NCI-H1105 treated with DMSO at 0.1 percent for 48 hours (cell line): ENCODE measurements at regions not wholly inside any gene's neighbourhood (a gene's known extent, or its start where the extent isn't known, plus 50 kb on each side); places are given as distances from the start of the nearest gene placed in this dataset.
"Not testable (repeated sequence)": the region's sequence is repeated elsewhere in the genome, so short reads cannot be mapped to it uniquely, and the experiment has no call there.

ENCODE experiments used
- DNase-seq: peaks from one replicate; lab custom pipeline; 2025; lab: John Stamatoyannopoulos, UW

DNA sequence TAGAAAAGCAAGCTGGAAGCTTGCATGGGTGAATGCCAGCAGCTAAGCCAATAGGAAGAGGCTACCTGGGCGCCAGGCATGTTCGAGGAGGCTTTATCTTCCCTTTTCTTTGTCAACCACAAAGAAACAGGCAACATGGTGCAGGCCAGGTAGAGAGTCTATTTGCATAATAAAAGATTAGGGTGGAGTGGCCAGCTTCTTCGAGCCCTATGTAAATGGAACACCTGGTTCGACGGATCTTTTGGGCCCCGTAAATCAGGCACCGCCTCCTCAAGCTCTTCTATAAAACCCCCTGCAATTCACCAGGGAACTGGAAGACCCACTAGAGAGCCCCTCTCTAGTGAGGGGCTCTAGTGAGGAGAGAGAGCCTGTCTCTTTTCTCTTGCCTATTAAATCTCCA, 1106.2 kb upstream of the CELF2 start:
- no peak for DNase-seq

DNA sequence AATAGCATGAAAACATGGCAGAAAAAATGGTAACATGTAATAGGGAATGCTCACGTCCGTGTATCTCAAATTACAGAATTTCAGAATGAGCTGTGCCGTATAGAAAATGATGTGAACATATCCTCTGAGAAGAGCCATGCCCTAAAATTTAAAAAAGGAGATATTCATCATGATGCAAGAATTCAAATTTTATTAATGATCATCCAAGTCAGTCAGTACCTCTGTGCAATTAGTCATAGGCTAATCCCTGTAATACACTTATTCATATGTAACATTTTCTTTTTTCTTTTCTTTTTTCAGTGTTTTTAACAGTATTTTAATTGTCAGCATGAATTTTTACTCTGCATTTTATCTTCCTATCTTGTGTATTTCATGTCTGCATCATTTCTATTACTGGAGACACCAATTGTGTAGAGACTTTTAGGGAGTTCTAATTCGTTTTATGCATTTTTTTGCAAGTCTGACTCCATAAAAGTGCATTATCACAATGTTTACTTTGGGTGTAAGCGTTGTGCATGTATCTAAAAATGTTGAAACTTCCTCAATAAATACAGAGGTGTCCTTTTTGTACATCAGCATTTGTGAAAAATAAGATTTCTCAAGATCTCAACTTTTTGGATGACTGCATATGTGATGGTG, 1103.7 kb upstream of the CELF2 start:
- DNase-seq = no peak

DNA sequence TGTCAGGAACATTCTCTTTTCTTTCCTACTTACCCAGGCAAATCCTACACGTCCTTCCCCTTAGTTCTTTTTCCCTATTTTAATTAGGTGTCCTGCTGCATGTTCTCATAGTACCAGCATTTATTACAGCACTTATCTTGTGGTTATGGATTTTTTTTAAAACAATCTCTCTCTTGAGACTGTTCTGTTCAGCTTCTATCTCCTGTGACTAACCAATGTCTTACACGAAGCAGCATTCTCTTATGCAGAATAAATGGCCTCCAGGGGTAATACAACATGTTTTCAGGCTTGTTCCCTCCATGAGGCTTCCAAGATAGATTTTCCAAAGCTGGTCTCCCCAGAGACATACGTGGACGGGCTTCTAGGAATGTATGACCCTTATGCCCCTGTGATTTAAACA, 1096.1 kb upstream of the CELF2 start:
- no peak for DNase-seq

DNA sequence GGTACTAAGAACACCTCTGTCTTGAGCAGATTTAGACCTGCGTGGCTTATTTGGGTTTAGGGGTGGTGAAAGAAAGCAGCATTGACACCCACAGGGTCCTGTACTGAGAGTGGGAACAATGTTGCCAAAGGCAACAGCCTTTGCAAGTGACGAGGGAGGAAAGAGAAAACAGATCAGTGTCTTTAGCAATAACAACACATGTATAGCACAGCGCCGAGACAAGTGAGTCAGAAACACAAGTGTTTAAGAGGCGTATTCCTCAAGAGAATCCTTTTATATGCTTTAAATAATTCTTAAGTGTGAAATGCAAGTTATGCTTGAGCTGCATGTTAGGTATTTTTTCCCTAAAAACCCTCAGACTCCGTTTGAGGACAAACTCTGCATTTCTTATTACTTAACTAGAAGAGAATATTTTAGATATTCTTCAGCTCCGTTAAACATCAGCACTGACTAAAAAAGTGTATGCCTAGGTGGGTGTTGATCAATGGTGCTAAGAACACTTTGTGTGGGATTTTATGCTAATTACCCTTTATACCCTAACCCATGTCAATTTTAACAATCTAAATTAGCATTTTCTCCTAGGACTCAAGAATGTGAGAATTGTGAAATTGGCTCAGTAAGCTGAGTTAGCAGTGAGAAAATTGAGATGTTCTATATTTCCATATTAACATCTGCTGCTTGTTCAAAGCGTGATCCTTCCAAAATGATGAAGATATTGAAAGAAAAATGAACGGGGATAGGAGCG, 1095.4 kb upstream of the CELF2 start:
- DNase-seq = no peak

- no peak for DNase-seq
These were observed 1091.7 kb upstream of the CELF2 start for GRCh38 chr10:9926003-9926402.

- no peak for DNase-seq
These were observed 1090.8 kb upstream of the CELF2 start for GRCh38 chr10:9926881-9927280.

GRCh38 chr10:9939716-9940115, 1078.0 kb upstream of the CELF2 start:
- no peak for DNase-seq

- DNase-seq = no peak
These were observed 1073.0 kb upstream of the CELF2 start for GRCh38 chr10:9944690-9945089.

- DNase-seq = no peak
These were observed 1067.6 kb upstream of the CELF2 start for GRCh38 chr10:9950070-9950469.

DNA sequence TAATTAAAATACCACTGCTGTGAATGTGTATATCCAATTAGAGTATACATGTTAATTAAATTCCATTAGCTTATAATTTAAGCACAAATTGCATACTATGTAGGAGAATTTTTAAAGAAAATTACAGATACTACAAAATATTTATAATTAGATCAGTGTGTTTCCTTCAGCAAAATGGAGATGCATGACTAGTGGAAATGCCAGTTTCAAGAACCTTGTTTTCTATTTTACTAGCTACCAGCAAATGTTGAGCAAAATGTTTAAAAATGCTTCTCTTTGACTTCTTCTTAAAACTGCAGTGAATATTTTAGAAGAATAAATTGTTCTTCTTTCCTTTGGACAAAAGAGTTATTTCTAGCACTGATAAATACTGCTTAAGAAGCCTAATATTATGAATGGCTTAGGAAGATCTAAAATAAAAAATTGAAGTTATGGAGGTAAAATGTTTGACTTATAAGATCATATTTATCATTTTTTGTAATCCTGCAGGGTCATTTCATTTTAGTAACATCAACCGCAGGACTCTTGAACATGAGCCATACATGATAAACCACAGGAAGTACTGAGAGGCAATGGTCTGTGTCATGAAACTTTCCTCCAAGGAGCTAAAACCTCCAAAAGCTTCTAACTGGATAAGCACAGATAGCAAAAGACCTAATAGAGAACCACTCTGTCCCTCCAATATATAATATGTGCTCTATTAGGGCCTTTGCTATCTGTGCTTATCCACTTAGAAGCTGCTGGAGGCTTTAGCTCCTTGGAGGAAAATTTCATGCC, 1066.0 kb upstream of the CELF2 start:
- no peak for DNase-seq

DNA sequence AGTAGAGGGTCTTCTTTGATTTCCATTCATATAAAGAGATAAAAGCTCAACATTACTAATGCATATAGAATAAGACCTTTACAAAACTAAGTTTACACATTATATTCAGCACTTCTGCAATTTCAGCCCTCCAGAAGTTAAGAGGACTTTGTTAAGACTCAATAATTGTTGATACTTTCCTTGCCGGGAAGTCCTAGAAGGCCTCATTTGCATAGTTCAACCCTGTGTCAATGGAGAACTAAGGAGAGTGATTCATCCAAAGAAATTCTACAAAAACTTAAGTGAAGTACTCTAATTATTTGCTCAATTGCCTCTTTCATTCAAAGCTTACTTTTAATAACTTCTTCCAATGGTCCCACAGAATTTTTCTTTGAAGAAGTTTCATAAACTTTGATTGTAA, 1060.3 kb upstream of the CELF2 start:
- no peak for DNase-seq

DNA sequence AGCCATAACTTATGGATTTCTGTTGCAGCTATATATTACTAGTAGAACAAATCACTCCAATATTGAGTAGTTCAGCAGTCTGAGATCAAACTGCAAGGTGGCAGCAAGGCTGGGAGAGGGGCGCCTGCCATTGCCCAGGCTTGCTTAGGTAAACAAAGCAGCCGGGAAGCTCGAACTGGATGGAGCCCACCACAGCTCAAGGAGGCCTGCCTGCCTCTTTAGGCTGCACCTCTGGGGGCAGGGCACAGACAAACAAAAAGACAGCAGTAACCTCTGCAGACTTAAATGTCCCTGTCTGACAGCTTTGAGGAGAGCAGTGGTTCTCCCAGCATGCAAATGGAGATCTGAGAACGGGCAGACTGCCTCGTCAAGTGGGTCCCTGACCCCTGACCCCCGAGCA, 1059.8 kb upstream of the CELF2 start:
- DNase-seq = not testable (repeated sequence)

- DNase-seq = peak; percentile 2
These were observed 1052.3 kb upstream of the CELF2 start for GRCh38 chr10:9965341-9965740.

DNA sequence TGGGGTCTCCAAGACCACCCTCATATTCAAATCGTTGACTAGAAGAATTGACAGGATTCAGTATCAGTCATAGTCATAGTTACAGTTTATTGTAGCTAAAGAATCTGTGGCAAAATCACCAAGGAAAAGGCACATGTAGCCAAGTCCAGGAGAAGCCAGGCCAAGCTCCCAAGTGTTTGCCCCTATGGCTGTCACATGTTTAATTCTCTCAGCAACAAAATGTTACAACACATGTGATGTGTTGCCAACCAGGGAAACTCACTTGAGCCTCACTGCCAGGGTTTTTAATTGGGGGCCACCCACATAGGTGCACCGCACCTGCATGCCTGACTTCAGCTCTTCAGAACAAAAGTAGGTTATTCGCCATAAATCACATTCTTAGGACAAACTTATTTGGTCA, 1030.9 kb upstream of the CELF2 start:
- DNase-seq = no peak

- DNase-seq = no peak
These were observed 1030.5 kb upstream of the CELF2 start for GRCh38 chr10:9987197-9987596.

- no peak for DNase-seq
These were observed 1025.0 kb upstream of the CELF2 start for GRCh38 chr10:9992661-9993060.

GRCh38 chr10:9994131-9994530, 1023.5 kb upstream of the CELF2 start:
- DNase-seq = no peak

GRCh38 chr10:9999627-10000026, 1018.0 kb upstream of the CELF2 start:
- no peak for DNase-seq

DNA sequence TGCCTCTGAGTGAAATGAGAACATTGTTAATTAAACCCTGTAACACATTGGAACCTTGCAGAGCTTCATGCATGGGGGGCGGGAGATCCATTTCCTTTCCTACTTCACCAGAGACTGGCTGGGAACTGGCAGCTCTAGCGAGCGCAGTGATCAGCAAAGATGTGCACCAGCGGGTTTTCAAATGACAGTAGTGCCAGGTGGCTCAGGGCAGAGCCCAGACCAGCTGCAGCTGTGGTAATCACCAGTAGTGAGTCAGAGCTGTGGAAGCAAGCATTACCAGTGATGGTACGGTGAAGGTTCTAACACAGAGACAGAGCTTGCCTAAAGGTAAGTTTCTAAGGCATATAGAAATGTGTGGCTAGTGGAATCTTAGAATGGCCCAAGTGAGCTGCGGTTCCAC, 1009.7 kb upstream of the CELF2 start:
- DNase-seq = no peak

DNA sequence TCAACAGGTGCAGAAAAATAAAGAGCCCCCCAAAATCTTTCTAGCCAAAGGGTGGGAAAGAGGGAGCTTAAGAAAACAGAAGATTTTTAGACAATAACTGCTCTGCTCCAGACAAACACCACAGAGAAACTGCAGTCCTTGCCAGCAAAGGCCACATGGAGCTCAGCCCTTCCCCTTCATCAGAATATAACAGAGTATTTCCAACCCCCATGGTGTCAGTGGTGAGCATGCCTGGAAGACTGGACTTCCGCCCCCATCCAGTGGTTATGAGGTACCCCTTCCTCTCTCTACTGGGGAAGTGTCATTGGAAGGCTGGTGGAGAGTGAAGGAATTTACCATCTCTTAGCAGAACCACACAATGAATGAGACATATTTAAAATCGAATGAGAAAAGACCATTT, 1007.3 kb upstream of the CELF2 start:
- DNase-seq = no peak

DNA sequence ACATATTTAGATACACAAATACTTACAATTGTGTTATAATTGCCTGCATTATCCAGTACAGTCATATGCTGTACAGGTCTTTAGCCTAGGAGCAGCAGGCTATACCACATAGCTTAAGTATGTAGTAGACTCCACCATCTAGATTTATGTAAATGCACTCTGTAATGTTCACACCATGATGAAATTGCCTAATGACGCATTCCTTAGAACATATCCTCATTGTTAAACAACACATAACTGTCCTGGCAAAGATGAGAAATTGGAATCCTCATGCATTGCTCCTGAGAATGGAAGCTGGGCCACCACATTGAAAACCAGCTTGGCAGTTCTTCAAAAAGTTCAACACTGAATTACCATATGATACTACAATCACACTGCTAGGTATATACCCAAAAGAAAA, 1002.8 kb upstream of the CELF2 start:
- no peak for DNase-seq

GRCh38 chr10:10017716-10018115, 1000.0 kb upstream of the CELF2 start:
- no peak for DNase-seq

- DNase-seq = no peak
These were observed 996.7 kb upstream of the CELF2 start for GRCh38 chr10:10020945-10021344.
